Mucosa of descending colon (tissue), 3 donors: ENCODE measurements at regions not wholly inside any gene's neighbourhood (a gene's known extent, or its start where the extent isn't known, plus 50 kb on each side); places are given as distances from the start of the nearest gene placed in this dataset.

Source experiments
- ATAC-seq: fragments of 200-7000 bp; cut with Tn5 transposase; one replicate; pipeline ENCODE4 v1.9.1; 2020; ENCODE audit warnings: mild to moderate bottlenecking, moderate library complexity
- DNase-seq, 3 donors: peaks; one replicate each; pipeline ENCODE4 v3.0.0-alpha.2; 2020
- H3K36me3 ChIP-seq: fragments of 200-600 bp; one replicate; pipeline ENCODE4 v1.8.0; 2021; ENCODE audit warnings: low read depth, mild to moderate bottlenecking
- H3K4me1 ChIP-seq: fragments of 200-600 bp; one replicate; pipeline ENCODE4 v1.8.0; 2021; ENCODE audit warnings: low read depth, mild to moderate bottlenecking
- H3K4me3 ChIP-seq: fragments of 200-600 bp; one replicate; pipeline ENCODE4 v1.8.0; 2021; ENCODE audit warnings: mild to moderate bottlenecking
- H3K9me3 ChIP-seq: fragments of 200-600 bp; one replicate; pipeline ENCODE4 v1.8.0; 2021; ENCODE audit warnings: mild to moderate bottlenecking
- CTCF ChIP-seq: fragments of 200-600 bp; IDR thresholded peaks from one replicate; pipeline ENCODE4 v1.8.0; 2022; ENCODE audit warnings: antibody characterized with exemption, mild to moderate bottlenecking
- intact Hi-C, 2 donors: fragments of 100-400 bp; cut with DNase I in 1 of 2; cut with micrococcal nuclease in 1 of 2; formaldehyde crosslinking; loops; one replicate each; pipeline versions ENCODE4 v1.11.0 to v1.11.1; 2022; cut with DNase I, micrococcal nuclease
- donor health status: DM: no; HTN: no; CAD: no; lungs with moderate emphysema.
- donor health status: DM: no; HTN: no; CAD: no.
- donor health status: DM: no; HTN: yes; CAD: no.

- ATAC-seq (no peak), DNase-seq (no peak)
- Histone ChIP-seq H3K9me3 (no peaks in the 10 kb centered on the region), H3K36me3 (no peaks in the 10 kb centered on the region), H3K4me1 (no peaks in the 10 kb centered on the region), H3K4me3 (no peak overlapping the region)
- no peak for TF ChIP-seq CTCF
- intact Hi-C loops = no loop called here
These were observed 955.2 kb downstream of the BRINP3 start for GRCh38 chr1:189522441-189522840.

GRCh38 chr1:189524501-189524900, 953.2 kb downstream of the BRINP3 start:
- ATAC-seq (no peak), DNase-seq (no peak)
- intact Hi-C loops = no loop called here
- H3K4me3 ChIP-seq = no peak overlapping the region
- H3K9me3 ChIP-seq = no peaks in the 10 kb centered on the region
- TF ChIP-seq CTCF = no peak
- no peaks in the 10 kb centered on the region for H3K36me3 ChIP-seq
- no peaks in the 10 kb centered on the region for H3K4me1 ChIP-seq

GRCh38 chr1:189530162-189530561, 947.5 kb downstream of the BRINP3 start:
- TF ChIP-seq CTCF = no peak
- intact Hi-C loops = no loop called here
- Histone ChIP-seq H3K4me3 (no peak overlapping the region), H3K4me1 (no peaks in the 10 kb centered on the region), H3K9me3 (no peaks in the 10 kb centered on the region), H3K36me3 (no peaks in the 10 kb centered on the region)
- DNase-seq = no peak
- ATAC-seq = no peak

- no peaks in the 10 kb centered on the region for H3K36me3 ChIP-seq
- H3K4me1 ChIP-seq = no peaks in the 10 kb centered on the region
- H3K9me3 ChIP-seq = no peaks in the 10 kb centered on the region
- DNase-seq = no peak
- intact Hi-C loops = no loop called here
- no peak for ATAC-seq
- no peak overlapping the region for H3K4me3 ChIP-seq
- no peak for TF ChIP-seq CTCF
These were observed 939.4 kb downstream of the BRINP3 start for GRCh38 chr1:189538271-189538670.

- DNase-seq = no peak
- Histone ChIP-seq H3K4me3 (no peak overlapping the region), H3K4me1 (no peaks in the 10 kb centered on the region), H3K9me3 (no peaks in the 10 kb centered on the region), H3K36me3 (no peaks in the 10 kb centered on the region)
- no peak for TF ChIP-seq CTCF
- ATAC-seq = no peak
- intact Hi-C loops = no loop called here
These were observed 927.2 kb downstream of the BRINP3 start for GRCh38 chr1:189550498-189550897.

GRCh38 chr1:189563784-189564183, 913.9 kb downstream of the BRINP3 start:
- no peak for ATAC-seq
- intact Hi-C loops = no loop called here
- Histone ChIP-seq H3K4me3 (no peak overlapping the region), H3K4me1 (no peaks in the 10 kb centered on the region), H3K36me3 (no peaks in the 10 kb centered on the region), H3K9me3 (no peaks in the 10 kb centered on the region)
- no peak for DNase-seq
- no peak for TF ChIP-seq CTCF
